ENCODE measurements at regions not wholly inside any gene's neighbourhood (a gene's known extent, or its start where the extent isn't known, plus 50 kb on each side); places are given as distances from the start of the nearest gene placed in this dataset.

DNA sequence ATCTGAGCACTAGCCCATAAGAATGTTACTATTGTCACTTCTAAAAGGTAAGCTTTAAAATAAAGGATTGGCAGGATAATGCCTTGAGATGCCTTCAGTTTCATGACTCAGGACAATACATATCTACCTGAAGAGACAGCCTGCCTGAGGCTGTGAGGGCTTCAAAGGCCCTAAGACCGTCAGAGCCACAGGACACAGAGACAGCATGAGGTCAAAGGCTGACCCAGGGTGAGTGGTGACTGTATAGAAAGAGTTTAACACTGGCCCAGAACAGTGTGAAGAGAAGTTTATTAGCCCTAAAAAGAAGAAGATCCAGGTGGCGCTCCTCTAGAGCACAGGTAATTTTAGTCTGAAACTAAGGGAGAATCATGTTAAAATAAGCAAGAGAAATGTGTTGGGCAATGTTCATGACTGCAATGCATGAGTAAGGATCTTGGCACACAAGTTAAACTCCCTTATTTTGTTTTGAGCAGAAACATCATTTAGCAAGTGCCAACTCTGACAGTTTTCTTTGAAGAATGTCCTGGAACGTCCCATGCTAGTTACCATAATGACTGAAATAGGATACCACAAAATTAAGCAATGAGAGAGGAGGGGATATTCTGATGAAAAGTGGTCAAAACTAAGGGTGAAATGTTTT lies 78.1 kb upstream of the FAM110C start:
- no peaks in the 10 kb centered on the region for H3K4me1 Mint-ChIP-seq (ENCODE audit: low read depth)
- no peak for ATAC-seq (ENCODE audit: poor library complexity)
- ChIA-PET POLR2A (no interaction called here), CTCF (no interaction called here)
- peaks cover 2% of the 10 kb centered on the region for H3K9me3 Mint-ChIP-seq
- TF ChIP-seq, protein P1, sequence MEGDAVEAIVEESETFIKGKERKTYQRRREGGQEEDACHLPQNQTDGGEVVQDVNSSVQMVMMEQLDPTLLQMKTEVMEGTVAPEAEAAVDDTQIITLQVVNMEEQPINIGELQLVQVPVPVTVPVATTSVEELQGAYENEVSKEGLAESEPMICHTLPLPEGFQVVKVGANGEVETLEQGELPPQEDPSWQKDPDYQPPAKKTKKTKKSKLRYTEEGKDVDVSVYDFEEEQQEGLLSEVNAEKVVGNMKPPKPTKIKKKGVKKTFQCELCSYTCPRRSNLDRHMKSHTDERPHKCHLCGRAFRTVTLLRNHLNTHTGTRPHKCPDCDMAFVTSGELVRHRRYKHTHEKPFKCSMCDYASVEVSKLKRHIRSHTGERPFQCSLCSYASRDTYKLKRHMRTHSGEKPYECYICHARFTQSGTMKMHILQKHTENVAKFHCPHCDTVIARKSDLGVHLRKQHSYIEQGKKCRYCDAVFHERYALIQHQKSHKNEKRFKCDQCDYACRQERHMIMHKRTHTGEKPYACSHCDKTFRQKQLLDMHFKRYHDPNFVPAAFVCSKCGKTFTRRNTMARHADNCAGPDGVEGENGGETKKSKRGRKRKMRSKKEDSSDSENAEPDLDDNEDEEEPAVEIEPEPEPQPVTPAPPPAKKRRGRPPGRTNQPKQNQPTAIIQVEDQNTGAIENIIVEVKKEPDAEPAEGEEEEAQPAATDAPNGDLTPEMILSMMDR (IDR thresholded peaks at IDR 0.05) = no peak
- H3K4me1 ChIP-seq (ENCODE audit: insufficient read depth, low read length) = no peaks in the 10 kb centered on the region
- DNase-seq = no peak
- H3K4me3 ChIP-seq (ENCODE audit: low read length) = no peak overlapping the region
- H3K27ac ChIP-seq (ENCODE audit: low read depth in 1 of 2, low read length in 2 of 2) = no peak overlapping the region
- no peak overlapping the region for H3K27ac Mint-ChIP-seq
- H3K36me3 ChIP-seq (ENCODE audit: insufficient read depth, low read length) = no peaks in the 10 kb centered on the region
- intact Hi-C loops (cut with DNase I, micrococcal nuclease) = no loop called here
- peaks cover 1% of the 10 kb centered on the region for H3K27me3 Mint-ChIP-seq
- H3K27me3 ChIP-seq (ENCODE audit: control insufficient read depth in 1 of 2, insufficient read depth in 2 of 2, low read length in 2 of 2) = no peaks in the 10 kb centered on the region
- no peaks in the 10 kb centered on the region for H3K36me3 Mint-ChIP-seq (ENCODE audit: low read depth)
- H3K4me3 Mint-ChIP-seq = no peak overlapping the region
- no peaks in the 10 kb centered on the region for H3K9me3 ChIP-seq (ENCODE audit: control insufficient read depth in 1 of 2, insufficient read depth in 1 of 2, low read length in 2 of 2)

DNA sequence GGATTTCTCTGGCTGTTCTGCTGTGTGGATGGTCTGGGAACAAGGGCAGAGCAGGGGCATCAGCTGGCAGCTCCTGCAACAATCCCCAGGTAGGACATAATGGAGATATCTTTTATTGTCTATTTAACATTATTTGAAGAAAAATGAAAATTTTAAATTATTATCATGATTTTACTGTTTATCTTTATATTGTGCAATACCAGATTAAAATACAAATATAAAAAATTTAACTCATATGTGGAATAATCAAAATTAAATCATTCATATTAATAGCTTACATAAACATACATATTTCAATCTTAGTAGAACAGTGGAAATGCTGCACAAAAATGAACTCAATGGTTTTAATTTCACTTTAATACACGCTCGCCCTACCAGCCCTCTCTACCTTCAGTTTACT lies 70.6 kb upstream of the FAM110C start:
- no peaks in the 10 kb centered on the region for H3K4me1 Mint-ChIP-seq (ENCODE audit: low read depth)
- H3K4me1 ChIP-seq (ENCODE audit: insufficient read depth, low read length) = no peaks in the 10 kb centered on the region
- H3K9me3 ChIP-seq (ENCODE audit: control insufficient read depth in 1 of 2, insufficient read depth in 1 of 2, low read length in 2 of 2) = no peaks in the 10 kb centered on the region
- intact Hi-C loops (cut with DNase I, micrococcal nuclease) = no loop called here
- TF ChIP-seq, protein P1 (IDR thresholded peaks at IDR 0.05) = no peak
- POLR2A ChIA-PET = no interaction called here
- peaks cover 16% of the 10 kb centered on the region for H3K27me3 Mint-ChIP-seq
- ATAC-seq (ENCODE audit: poor library complexity) = no peak
- no peaks in the 10 kb centered on the region for H3K36me3 ChIP-seq (ENCODE audit: insufficient read depth, low read length)
- H3K4me3 ChIP-seq (ENCODE audit: low read length) = no peak overlapping the region
- H3K4me3 Mint-ChIP-seq = no peak overlapping the region
- H3K27ac ChIP-seq (ENCODE audit: low read depth in 1 of 2, low read length in 2 of 2) = no peak overlapping the region
- no peaks in the 10 kb centered on the region for H3K9me3 Mint-ChIP-seq
- no peaks in the 10 kb centered on the region for H3K27me3 ChIP-seq (ENCODE audit: control insufficient read depth in 1 of 2, insufficient read depth in 2 of 2, low read length in 2 of 2)
- H3K27ac Mint-ChIP-seq = no peak overlapping the region
- no peaks in the 10 kb centered on the region for H3K36me3 Mint-ChIP-seq (ENCODE audit: low read depth)
- no peak for DNase-seq
- CTCF ChIA-PET = no interaction called here

DNA sequence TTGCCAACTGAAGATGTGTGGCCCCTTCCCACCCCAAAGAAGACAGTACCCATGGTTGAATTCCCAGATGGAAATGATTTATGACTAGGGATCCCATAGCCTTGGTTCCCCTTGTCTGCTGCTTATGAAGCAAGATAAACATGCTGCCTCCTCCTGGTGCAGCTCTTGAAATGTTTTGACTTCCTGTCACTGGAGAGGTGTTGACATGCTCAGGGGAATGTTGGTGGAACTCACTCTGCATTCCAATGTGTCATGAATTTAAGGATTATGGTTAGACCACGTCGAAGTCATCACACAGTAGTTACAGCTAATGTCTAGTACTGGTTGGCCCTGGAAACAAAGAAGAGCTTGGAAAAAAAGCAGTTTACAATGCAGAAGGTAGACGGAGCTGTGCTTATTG lies 69.0 kb upstream of the FAM110C start:
- TF ChIP-seq, protein P1 (IDR thresholded peaks at IDR 0.05) = no peak
- no peak overlapping the region for H3K27ac Mint-ChIP-seq
- H3K4me1 ChIP-seq (ENCODE audit: insufficient read depth, low read length) = no peaks in the 10 kb centered on the region
- no peaks in the 10 kb centered on the region for H3K9me3 ChIP-seq (ENCODE audit: control insufficient read depth in 1 of 2, insufficient read depth in 1 of 2, low read length in 2 of 2)
- POLR2A ChIA-PET = no interaction called here
- intact Hi-C loops (cut with DNase I, micrococcal nuclease) = no loop called here
- no peak overlapping the region for H3K4me3 ChIP-seq (ENCODE audit: low read length)
- no peaks in the 10 kb centered on the region for H3K36me3 Mint-ChIP-seq (ENCODE audit: low read depth)
- H3K27ac ChIP-seq (ENCODE audit: low read depth in 1 of 2, low read length in 2 of 2) = no peak overlapping the region
- H3K27me3 Mint-ChIP-seq = peaks cover 22% of the 10 kb centered on the region
- no peak overlapping the region for H3K4me3 Mint-ChIP-seq
- no peaks in the 10 kb centered on the region for H3K27me3 ChIP-seq (ENCODE audit: control insufficient read depth in 1 of 2, insufficient read depth in 2 of 2, low read length in 2 of 2)
- DNase-seq = no peak
- no peaks in the 10 kb centered on the region for H3K9me3 Mint-ChIP-seq
- H3K4me1 Mint-ChIP-seq (ENCODE audit: low read depth) = no peaks in the 10 kb centered on the region
- CTCF ChIA-PET = interaction anchor here (1.2 kb wide), 1 partner anchor 45 kb away, joined by 3 read pairs; no protein-coding TSS in a partner anchor
- H3K36me3 ChIP-seq (ENCODE audit: insufficient read depth, low read length) = no peaks in the 10 kb centered on the region
- ATAC-seq (ENCODE audit: poor library complexity) = no peak

Measured in CD4-positive, alpha-beta T cell (primary cell).